ENCODE measurements at regions not wholly inside any gene's neighbourhood (a gene's known extent, or its start where the extent isn't known, plus 50 kb on each side); places are given as distances from the start of the nearest gene placed in this dataset.

DNA sequence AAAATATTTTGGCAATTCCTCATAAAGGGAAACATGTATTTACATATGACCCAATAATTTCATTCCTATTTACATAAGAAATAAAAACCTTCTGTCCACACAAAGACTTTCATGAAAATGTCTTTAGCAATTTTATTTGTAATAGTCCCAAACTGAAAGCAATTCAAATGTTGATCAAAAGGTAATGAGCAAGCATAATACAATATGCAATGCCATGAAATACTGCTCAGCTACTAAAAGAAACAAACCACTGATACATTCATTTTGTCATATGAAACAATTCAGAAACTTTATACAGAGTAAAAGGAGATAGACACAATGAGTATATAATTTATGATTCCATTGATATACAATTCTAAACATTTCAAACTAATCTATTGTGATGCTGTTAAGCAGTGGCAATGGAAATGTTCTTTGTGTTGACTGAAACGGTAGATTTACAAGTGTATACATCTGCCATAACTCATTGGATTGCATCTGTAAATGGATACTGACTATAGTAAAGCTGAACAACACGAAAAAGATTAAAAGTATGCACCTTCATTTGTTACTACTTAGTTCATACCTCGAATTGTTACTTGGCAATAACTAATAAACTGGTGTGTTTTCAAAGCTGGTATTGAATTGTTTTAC is 335.6 kb downstream of the GASK1B start:
- TF ChIP-seq, protein P1, sequence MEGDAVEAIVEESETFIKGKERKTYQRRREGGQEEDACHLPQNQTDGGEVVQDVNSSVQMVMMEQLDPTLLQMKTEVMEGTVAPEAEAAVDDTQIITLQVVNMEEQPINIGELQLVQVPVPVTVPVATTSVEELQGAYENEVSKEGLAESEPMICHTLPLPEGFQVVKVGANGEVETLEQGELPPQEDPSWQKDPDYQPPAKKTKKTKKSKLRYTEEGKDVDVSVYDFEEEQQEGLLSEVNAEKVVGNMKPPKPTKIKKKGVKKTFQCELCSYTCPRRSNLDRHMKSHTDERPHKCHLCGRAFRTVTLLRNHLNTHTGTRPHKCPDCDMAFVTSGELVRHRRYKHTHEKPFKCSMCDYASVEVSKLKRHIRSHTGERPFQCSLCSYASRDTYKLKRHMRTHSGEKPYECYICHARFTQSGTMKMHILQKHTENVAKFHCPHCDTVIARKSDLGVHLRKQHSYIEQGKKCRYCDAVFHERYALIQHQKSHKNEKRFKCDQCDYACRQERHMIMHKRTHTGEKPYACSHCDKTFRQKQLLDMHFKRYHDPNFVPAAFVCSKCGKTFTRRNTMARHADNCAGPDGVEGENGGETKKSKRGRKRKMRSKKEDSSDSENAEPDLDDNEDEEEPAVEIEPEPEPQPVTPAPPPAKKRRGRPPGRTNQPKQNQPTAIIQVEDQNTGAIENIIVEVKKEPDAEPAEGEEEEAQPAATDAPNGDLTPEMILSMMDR (IDR thresholded peaks at IDR 0.05; ENCODE audit: low read depth, low read length, poor library complexity, severe bottlenecking): no peak
- no peak for TF ChIP-seq EZH2phosphoT487 (IDR thresholded peaks at IDR 0.05; ENCODE audit: borderline replicate concordance, low read length)

Data from DOHH2 (cell line).